GM08714 (cell line): ENCODE measurements at regions not wholly inside any gene's neighbourhood (a gene's known extent, or its start where the extent isn't known, plus 50 kb on each side); places are given as distances from the start of the nearest gene placed in this dataset.

Experiments used
- H3K4me3 ChIP-seq: fragments of 200-500 bp; sonication (Bioruptor generic); 2 replicates; pipeline ENCODE4 v1.5.1; 2014; ENCODE audit warnings: mild to moderate bottlenecking, low read length, inconsistent platforms
- ZNF274 ChIP-seq: IDR thresholded peaks from 2 replicates; pipeline ENCODE4 v1.6.1; 2012; ENCODE audit warnings: mild to moderate bottlenecking, low read depth, low read length

DNA sequence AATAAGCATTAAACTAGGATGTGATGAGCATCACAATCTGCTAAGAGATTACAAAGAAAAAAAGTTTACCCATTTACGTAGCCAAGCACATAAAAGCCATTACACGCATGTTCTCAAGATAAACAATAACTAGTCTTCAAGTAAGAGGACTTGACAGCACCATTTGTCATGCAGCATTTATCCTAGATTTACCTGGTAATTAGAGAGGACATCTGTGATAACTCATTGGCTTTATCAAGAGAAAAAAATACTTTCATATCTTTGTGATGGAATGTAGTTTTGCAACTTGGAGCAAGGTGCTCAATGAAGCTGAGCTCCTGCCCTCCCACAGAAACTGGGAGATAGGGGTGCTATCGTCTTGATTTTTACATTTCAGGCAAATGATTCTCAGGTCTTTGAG lies 1023.7 kb downstream of the FSCB start:
- no peak for TF ChIP-seq ZNF274
- no peak overlapping the region for H3K4me3 ChIP-seq

DNA sequence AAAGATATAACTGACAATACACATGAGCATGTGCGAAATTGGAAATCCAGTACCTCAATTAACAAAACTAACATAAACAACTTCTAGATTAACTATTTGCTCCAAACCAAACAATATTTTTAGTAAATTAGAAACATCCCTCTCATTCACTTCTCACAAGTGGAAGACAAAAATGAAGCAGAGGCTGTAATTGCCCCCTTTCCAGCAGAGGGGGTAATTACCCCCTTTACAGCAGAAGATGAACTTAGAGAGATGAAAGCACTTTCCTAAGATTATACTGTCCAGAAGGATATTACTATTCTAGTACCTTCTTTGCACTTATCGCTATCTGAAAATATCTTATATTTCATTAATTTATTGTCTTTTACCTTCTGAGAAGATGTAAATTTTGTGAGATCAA lies 1025.2 kb downstream of the FSCB start:
- TF ChIP-seq ZNF274: no peak

DNA sequence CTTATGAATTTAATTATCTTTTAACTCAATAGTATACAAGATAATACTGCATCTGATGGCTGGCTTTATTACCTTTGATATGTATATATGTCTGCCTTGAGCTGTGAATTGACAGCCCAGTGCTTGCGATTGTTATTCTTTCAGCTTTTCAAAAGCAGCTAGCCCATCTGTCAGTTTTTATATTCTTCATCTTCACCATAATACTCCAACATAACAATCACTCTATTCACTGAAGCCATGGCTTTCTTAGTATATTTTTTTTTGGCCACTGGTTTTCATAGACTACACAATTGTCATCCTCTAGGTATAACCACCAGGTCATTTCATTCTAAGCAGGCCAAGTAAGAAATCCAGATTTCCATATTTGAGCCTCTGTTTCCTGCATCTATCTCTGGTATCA lies 1026.1 kb downstream of the FSCB start:
- H3K4me3 ChIP-seq: no peak overlapping the region
- no peak for TF ChIP-seq ZNF274

More for the DNA sequence above, 1025.2 kb downstream of the FSCB start:
- H3K4me3 ChIP-seq: no peak overlapping the region

DNA sequence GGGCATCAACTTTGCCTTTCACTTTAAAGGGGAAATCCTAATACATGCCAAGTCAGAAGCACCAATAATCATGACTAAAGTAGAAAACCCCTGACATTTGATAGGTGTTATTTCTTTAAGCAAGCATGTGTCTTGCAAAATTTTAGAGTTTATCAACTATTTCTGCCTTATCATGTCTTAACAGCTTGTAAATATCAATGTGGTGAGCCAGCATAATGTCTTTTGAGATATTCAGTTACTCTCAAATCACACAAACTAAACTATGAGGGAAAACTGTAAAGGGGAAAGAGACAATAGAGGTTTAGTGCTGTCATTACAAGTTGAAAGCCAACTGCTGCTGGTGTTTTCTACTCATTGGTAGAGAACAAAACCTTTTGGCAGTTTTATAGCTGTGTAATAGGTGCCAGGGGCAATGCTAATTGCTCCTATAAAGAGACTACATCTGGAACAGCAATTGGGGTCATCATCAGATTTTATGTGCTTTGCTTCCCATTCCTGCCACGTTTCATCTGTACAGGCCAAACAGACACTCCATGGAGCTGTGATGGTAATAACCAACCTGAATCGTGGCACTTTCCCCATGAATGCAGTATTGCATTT lies 1027.4 kb downstream of the FSCB start:
- no peak for TF ChIP-seq ZNF274
- H3K4me3 ChIP-seq: no peak overlapping the region

DNA sequence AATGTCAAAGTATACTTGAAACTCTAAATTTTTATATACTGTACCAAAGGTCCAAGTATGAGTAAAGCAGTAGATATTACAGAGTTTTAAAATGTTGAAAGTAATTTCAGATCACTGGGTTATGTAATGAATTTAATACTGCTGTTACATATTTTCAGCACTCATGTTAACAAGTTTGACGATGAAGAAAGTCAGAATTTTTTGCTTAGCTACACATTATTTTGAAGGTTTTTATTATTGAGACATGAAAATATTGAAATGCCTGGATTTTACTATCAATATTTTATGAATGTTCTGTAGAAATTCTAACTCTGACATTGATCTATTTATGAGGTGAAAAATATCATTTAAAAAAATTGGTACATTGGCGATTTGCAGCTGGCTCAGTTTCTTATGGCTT lies 1030.3 kb downstream of the FSCB start:
- H3K4me3 ChIP-seq: no peak overlapping the region
- no peak for TF ChIP-seq ZNF274

DNA sequence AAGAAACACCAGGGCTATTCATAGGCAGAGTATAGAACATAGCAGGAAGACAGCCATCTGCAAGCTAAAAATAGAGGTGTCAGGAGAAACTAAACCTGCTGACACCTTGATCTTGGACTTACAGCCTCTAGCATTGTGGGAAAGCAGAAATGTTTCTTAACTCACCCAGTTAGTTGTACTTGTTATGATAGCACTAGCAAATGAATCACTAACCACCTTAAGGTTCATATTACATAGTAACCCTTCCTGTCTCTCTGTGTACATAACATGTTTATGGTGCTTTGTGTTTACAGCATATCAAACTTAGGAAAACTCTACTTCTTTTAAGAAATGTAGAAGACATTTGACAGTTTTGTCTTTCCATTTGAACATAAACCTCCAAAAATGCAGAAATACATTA lies 1031.3 kb downstream of the FSCB start:
- H3K4me3 ChIP-seq: no peak overlapping the region
- TF ChIP-seq ZNF274: no peak

DNA sequence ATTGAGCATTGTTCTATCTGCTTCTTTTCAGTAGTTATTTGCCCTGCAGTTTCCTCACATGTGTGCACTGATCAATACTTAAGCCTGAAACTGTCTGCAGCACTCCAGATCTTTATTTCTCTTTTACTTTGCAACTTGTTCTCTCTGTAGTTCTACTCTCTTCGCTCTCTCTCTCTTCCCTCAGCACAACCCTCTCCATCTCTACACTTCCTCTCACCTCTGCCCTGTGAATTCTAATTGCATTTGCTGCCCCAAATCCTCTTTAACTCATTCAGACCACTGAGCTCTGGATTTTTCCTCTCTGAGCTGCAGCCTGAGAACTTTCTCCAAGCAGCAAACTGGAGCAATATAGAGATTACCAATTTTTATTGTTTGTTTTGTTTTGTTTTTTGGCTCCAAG lies 1035.5 kb downstream of the FSCB start:
- H3K4me3 ChIP-seq: no peak overlapping the region
- TF ChIP-seq ZNF274: no peak

DNA sequence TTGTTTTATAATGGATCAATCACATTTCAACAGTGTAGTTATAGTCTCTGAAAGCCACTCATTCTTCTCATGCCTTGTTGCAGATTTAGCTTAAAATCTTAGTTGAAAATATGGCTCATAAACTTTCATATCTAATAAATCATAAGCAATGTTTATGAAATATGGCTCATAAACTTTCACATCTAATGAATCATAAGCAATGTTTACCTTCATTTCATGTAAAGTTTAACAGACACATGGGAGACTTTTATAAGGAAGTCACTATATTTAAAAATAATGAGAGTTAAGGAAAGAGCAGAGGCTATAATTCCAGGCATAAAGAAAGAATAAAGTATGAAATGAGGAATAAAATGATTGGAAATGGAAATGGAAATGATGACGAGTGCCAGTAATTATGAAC lies 1042.1 kb downstream of the FSCB start:
- TF ChIP-seq ZNF274: no peak
- no peak overlapping the region for H3K4me3 ChIP-seq

DNA sequence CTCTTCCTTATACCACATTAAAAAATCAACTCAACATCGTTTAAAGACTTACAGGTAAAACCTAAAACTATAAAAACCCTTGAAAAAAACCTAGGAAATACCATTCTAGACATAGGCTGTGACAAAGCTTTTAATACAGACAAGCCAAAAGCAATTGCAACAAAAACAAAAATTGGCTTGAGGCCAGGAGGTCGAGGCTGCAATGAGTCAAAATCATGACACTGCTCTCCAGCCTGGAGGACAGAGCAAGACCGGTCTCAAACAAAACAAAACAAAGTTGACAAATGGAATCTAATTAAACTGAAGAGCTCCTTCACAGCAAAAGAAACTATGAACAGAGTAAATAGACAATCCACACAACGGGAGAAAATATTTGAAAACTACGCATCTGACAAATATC lies 1057.8 kb downstream of the FSCB start:
- no peak overlapping the region for H3K4me3 ChIP-seq
- no peak for TF ChIP-seq ZNF274

DNA sequence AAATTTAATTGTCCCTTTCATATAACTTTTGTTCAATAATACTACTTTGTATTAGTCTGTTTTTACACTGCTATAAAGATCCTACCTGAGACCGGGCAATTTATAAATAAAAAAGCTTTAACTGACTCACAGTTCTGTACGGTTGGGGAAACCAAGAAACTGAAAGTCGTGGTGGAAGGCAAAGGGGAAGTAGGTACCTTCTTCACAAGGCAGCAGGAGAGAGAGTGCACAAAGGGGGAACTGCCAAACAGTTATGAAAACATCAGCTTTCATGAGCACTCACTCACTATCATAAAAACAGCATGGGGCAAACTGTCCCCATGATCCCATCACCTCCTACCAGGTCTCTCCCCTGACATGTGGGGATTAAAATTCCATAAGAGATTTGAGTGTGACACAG lies 1069.0 kb downstream of the FSCB start:
- H3K4me3 ChIP-seq: no peak overlapping the region
- TF ChIP-seq ZNF274: no peak

DNA sequence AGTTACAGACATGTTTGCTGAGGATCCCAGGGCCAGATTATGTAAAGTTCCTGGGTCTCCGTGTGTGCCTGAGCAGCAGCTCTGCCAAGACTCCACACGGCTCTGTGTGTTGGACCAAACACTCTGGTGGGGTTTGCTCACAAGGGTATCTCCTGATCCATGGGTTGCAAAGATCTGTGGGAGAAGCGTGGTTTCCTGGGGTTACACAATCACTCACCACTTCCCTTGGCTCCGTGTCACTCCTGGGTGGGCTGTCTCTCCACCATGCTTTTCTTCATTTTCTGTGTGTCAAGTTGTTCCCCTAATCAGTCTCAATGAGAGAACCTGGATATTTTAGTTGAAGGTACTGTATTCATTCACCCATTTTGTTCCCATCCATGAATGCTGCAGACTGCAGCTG lies 1088.8 kb downstream of the FSCB start:
- H3K4me3 ChIP-seq: no peak overlapping the region

DNA sequence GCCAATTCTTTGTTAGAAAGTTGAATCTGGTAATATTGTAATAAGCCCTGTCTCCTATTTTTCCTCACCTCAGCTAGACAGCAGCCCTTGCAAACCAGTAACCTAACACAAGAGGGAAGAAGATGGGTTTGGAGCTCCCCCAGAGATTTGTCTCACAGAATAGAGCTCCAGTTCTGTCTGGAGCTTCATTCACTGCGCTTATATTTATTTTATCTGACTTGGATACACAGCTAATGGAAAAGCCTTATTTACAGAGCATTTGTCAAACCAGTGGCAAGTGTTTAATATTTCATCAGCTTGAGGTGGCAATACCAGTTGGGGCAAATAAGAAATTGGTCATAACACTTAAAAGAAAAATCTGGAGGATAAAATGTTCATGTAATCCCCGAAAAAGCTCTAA lies 1094.0 kb downstream of the FSCB start:
- H3K4me3 ChIP-seq: no peak overlapping the region
- TF ChIP-seq ZNF274: no peak

More for the DNA sequence above, 1088.8 kb downstream of the FSCB start:
- TF ChIP-seq ZNF274: no peak

DNA sequence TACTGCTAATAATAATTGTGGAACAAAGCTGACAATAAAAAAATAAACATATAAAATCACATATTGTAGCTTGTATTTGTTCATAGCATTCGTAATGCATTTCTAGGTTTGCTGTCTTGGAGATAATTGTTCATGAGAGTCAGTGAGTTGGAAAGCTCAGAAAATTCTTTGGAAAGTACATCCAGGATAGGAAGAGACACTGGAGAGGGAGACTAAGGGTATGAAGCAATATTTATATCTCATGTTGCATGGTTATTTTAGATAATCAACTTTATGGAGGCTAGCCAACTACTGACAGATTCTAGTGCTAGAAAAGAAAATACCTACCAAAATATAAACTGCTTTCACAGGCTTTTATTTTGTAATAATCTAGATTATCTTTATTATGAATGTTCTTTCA lies 1095.2 kb downstream of the FSCB start:
- no peak overlapping the region for H3K4me3 ChIP-seq
- TF ChIP-seq ZNF274: no peak

DNA sequence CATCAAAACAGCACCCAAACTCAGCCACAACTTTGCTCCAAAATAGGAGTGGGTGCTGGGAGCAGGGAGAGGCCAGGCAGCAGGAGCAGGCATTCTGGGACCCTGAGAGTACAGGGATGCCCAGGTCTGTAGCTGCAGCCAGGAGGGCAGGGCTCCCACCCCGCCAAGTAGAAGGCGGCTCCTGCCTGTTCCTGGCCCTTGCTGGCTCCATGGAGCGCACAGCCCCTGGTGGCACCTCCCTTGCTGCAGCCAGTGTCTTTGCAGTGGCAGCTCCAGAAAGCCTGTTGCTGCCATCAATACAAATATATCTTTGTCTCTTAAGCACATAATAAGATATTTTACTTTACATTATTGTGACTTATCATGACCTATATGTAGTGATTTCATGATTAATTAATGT lies 1096.5 kb downstream of the FSCB start:
- TF ChIP-seq ZNF274: no peak
- no peak overlapping the region for H3K4me3 ChIP-seq

DNA sequence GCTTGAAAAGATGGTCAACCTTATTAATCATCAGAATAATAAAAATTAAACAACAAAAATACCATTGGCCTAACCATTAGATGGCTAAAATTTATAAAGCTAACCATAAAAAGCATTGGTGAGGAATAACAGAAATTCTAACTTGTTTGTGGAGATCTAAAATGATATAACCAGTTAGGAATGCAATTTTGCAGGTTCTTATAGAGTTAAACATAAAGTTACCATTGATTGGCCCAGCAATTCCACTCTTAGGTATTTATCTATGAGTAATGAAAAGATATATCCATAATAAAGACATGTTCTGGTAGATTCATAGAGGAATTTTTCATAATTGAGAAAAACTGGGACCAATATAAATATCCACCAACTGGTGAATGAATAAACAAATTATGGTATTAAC lies 1098.6 kb downstream of the FSCB start:
- H3K4me3 ChIP-seq: no peak overlapping the region

DNA sequence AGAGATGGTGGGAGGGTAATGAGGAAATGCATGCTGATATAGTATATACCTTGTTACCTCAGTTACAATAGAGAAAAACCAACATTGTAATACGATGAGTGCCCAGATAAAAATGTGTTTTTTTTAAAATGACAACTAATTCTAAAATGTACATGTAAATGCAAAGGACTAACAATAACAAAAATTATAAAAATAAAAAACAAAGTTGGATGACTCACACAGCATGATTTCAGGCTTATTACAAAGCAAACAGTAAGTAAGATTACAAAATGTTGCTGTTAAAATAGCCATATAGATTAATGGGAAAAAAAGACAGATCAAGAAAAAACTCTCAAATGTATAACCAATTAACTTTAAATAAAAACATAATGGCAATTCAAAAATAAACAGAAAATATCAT lies 1099.4 kb downstream of the FSCB start:
- H3K4me3 ChIP-seq: no peak overlapping the region

More for the DNA sequence above, 1098.6 kb downstream of the FSCB start:
- TF ChIP-seq ZNF274: no peak

More for the DNA sequence above, 1099.4 kb downstream of the FSCB start:
- no peak for TF ChIP-seq ZNF274
